ENCODE measurements at regions not wholly inside any gene's neighbourhood (a gene's known extent, or its start where the extent isn't known, plus 50 kb on each side); places are given as distances from the start of the nearest gene placed in this dataset.
"Not testable (repeated sequence)": the region's sequence is repeated elsewhere in the genome, so short reads cannot be mapped to it uniquely, and the experiment has no call there.

DNA sequence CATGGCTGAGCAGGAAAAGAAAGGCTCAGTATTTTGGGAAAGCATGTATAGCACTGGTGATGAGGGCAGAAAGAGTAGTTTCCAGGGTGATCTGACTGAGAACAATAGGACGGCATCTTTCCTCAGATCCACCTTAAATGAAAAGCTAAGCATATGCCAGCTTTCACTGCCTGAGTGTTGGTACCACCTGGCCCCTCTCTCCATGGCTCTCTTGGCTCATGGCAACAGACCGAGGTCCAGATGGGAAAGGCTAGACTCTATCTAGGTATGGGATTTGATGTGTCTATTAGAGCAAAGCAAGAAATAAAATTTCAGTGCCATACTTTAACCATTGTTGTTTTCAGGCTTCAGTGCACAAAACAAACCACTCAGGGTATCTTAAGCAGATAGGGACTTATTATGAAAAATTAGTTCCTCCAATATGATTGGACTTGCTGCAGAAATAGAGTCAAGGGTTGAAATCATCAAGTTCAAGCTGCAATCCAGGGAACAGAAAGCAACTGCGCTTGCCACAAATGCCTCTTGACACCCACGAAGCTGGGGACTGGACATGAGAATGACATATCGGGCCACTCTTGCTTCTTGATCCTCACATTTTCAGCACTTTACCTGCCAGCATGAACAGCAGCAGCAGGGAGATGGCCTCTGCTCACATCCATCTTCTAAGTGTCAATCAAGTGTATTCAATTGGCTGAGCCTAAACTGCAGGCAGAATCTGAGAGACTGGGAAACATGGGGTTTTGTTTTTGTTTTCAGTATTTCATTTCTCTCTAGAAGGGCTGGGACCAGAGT lies 64.0 kb upstream of the SNX19 start:
- no peak overlapping the region for H3K4me3 ChIP-seq (replicated peaks in 1 of 2; ENCODE audit: low read depth in 1 of 2, low read length in 2 of 2)
- TF ChIP-seq RAD21 (IDR thresholded peaks at IDR 0.05; ENCODE audit: low read depth) (no peak), YY1 (IDR thresholded peaks at IDR 0.05; ENCODE audit: extremely low read depth, insufficient replicate concordance, low read depth, low read length) (no peak), POLR2A (IDR thresholded peaks at IDR 0.05; ENCODE audit: borderline replicate concordance, extremely low read depth, insufficient read depth, insufficient read length) (no peak), REST (IDR thresholded peaks at IDR 0.05; ENCODE audit: low read depth) (no peak)
- H3K27ac ChIP-seq (ENCODE audit: low read depth, low read length) = no peak overlapping the region
- H4K20me1 ChIP-seq (ENCODE audit: insufficient read depth) = no peaks in the 10 kb centered on the region
- H3K9me2 ChIP-seq (ENCODE audit: insufficient read depth) = no peaks in the 10 kb centered on the region
- no peaks in the 10 kb centered on the region for H3K36me3 ChIP-seq (ENCODE audit: control insufficient read depth in 1 of 2, insufficient read depth in 2 of 2, low read length in 2 of 2)
- POLR2A ChIA-PET = no interaction called here
- RAD21 ChIA-PET (ENCODE audit: low non-redundant PET in 1 of 2, low total read pairs in 2 of 2, uncharacterized antibody in 2 of 2, unreplicated experiment in 2 of 2) = no interaction called here
- H2AFZ ChIP-seq (ENCODE audit: low read depth, low read length, poor library complexity, severe bottlenecking) = no peak overlapping the region
- BruUV-seq (replicated peaks) = no TSS peak
- CTCF ChIA-PET = interaction anchor here (1.2 kb wide), 1 partner anchor 64 kb away, joined by 4 read pairs; the partner anchor contains the start of gene SNX19
- H3K9me3 ChIP-seq (ENCODE audit: control insufficient read depth in 1 of 2, insufficient read depth in 1 of 2, low read depth in 1 of 2, low read length in 2 of 2) = no peaks in the 10 kb centered on the region
- no peak overlapping the region for H3K4me2 ChIP-seq (ENCODE audit: low read length)
- no peaks in the 10 kb centered on the region for H3K79me2 ChIP-seq (ENCODE audit: insufficient read depth, low read length)
- ATAC-seq (no peak), DNase-seq (ENCODE audit: low read depth, low spot score) (no peak)
- H3K27me3 ChIP-seq (ENCODE audit: insufficient read depth, low read length) = peaks cover 7% of the 10 kb centered on the region; the same call in 1 of the 2 replicates
- H3K9ac ChIP-seq (ENCODE audit: low read length) = no peak overlapping the region
- intact Hi-C loops (cut with micrococcal nuclease) = no loop called here
- H3K4me1 ChIP-seq (ENCODE audit: control insufficient read depth in 1 of 2, insufficient read depth in 2 of 2, low read length in 2 of 2) = no peaks in the 10 kb centered on the region

- H3K9me3 ChIP-seq (ENCODE audit: control insufficient read depth in 1 of 2, insufficient read depth in 1 of 2, low read depth in 1 of 2, low read length in 2 of 2); H4K20me1 ChIP-seq (ENCODE audit: insufficient read depth); intact Hi-C loops (cut with micrococcal nuclease); POLR2A ChIA-PET; H3K79me2 ChIP-seq (ENCODE audit: insufficient read depth, low read length); H3K4me2 ChIP-seq (ENCODE audit: low read length); H3K27me3 ChIP-seq (ENCODE audit: insufficient read depth, low read length); DNase-seq (ENCODE audit: low read depth, low spot score); H2AFZ ChIP-seq (ENCODE audit: low read depth, low read length, poor library complexity, severe bottlenecking); CTCF ChIA-PET; RAD21 ChIA-PET (ENCODE audit: low non-redundant PET in 1 of 2, low total read pairs in 2 of 2, uncharacterized antibody in 2 of 2, unreplicated experiment in 2 of 2); H3K9ac ChIP-seq (ENCODE audit: low read length); H3K9me2 ChIP-seq (ENCODE audit: insufficient read depth); ATAC-seq; BruUV-seq (replicated peaks); H3K36me3 ChIP-seq (ENCODE audit: control insufficient read depth in 1 of 2, insufficient read depth in 2 of 2, low read length in 2 of 2); H3K4me3 ChIP-seq (replicated peaks in 1 of 2; ENCODE audit: low read depth in 1 of 2, low read length in 2 of 2); H3K4me1 ChIP-seq (ENCODE audit: control insufficient read depth in 1 of 2, insufficient read depth in 2 of 2, low read length in 2 of 2); H3K27ac ChIP-seq (ENCODE audit: low read depth, low read length): not testable (repeated sequence)
Observed at GRCh38 chr11:130984241-130984640, 68.0 kb upstream of the SNX19 start.
